OCI-LY7 (cell line): ENCODE measurements at regions not wholly inside any gene's neighbourhood (a gene's known extent, or its start where the extent isn't known, plus 50 kb on each side); places are given as distances from the start of the nearest gene placed in this dataset.

Source experiments
- BruUV-seq: library from RNA; stranded (reverse); fragments of 400-500 nt; replicated peaks from 2 replicates; lab custom pipeline; 2021; lab: Mats Ljungman, UMichigan
- CTCF ChIA-PET: fragments of 300-600 bp; sonication (Branson Sonifier 250); formaldehyde crosslinking; loops from one replicate; lab custom pipeline; 2022; ENCODE audit warnings: antibody characterized with exemption; ENCODE audit not compliant: unreplicated experiment; lab: Charles Lee
- POLR2A ChIA-PET: fragments of 300-600 bp; sonication (Branson Sonifier 250); formaldehyde crosslinking; loops from one replicate; lab custom pipeline; 2022; ENCODE audit warnings: antibody characterized with exemption; lab: Charles Lee
- DNase-seq: peaks from one replicate; pipeline ENCODE4 v3.0.0-alpha.2; 2015; ENCODE audit warnings: low spot score
- H2AFZ ChIP-seq: fragments of 200-600 bp; sonication (generic), shearing (Covaris generic); 2 replicates; pipeline ENCODE4 v1.6.1; 2014; ENCODE audit warnings: mild to moderate bottlenecking, antibody characterized with exemption, low read length, moderate library complexity
- H3K27ac ChIP-seq: fragments of 200-600 bp; sonication (generic); 2 replicates; pipeline ENCODE4 v1.5.1; 2014; ENCODE audit warnings: mixed run types, low read depth, mild to moderate bottlenecking, moderate library complexity, low read length, inconsistent platforms; ENCODE audit not compliant: poor library complexity, severe bottlenecking
- H3K36me3 ChIP-seq: fragments of 200-600 bp; sonication (generic); 2 replicates; pipeline ENCODE4 v1.6.1; 2014; ENCODE audit warnings: mild to moderate bottlenecking, antibody characterized with exemption, low read length, moderate library complexity, mixed read lengths; ENCODE audit not compliant: insufficient read depth
- H3K4me1 ChIP-seq: fragments of 200-600 bp; sonication (generic); 2 replicates; pipeline ENCODE4 v1.5.1; 2014; ENCODE audit warnings: mild to moderate bottlenecking, low read length; ENCODE audit not compliant: insufficient read depth, poor library complexity, severe bottlenecking
- H3K4me2 ChIP-seq: fragments of 200-600 bp; sonication (generic); 2 replicates; pipeline ENCODE4 v1.6.1; 2014; ENCODE audit warnings: mild to moderate bottlenecking, low read length
- H3K4me3 ChIP-seq: fragments of 200-600 bp; sonication (generic); 2 replicates; pipeline ENCODE4 v1.5.1; 2014; ENCODE audit warnings: mild to moderate bottlenecking, low read depth, low read length; ENCODE audit not compliant: poor library complexity, severe bottlenecking
- H3K79me2 ChIP-seq: fragments of 200-600 bp; sonication (generic); 2 replicates; pipeline ENCODE4 v1.6.1; 2016; ENCODE audit warnings: low read depth, mild to moderate bottlenecking, low read length, moderate library complexity, mixed read lengths; ENCODE audit not compliant: insufficient read depth
- H3K9me2 ChIP-seq: fragments of 200-600 bp; sonication (generic); 2 replicates; pipeline ENCODE4 v1.6.1; 2016; ENCODE audit warnings: mild to moderate bottlenecking, low read length, mixed read lengths; ENCODE audit not compliant: insufficient read depth
- H3K9me3 ChIP-seq: fragments of 200-600 bp; sonication (generic); 2 replicates; pipeline ENCODE4 v1.6.1; 2014; ENCODE audit warnings: mild to moderate bottlenecking, mixed run types, low read length, mixed read lengths
- H4K20me1 ChIP-seq: fragments of 200-600 bp; sonication (generic); 2 replicates; pipeline ENCODE4 v1.6.1; 2014; ENCODE audit warnings: mild to moderate bottlenecking, antibody characterized with exemption, low read length, moderate library complexity, mixed read lengths; ENCODE audit not compliant: insufficient read depth
- CTCF ChIP-seq: fragments of 200-600 bp; sonication (generic); conservative IDR thresholded peaks from 2 replicates; pipeline ENCODE4 v1.5.1; 2014; ENCODE audit warnings: mild to moderate bottlenecking, antibody characterized with exemption, low read length, moderate library complexity, mixed read lengths
- EZH2phosphoT487 ChIP-seq: fragments of 200-600 bp; sonication (generic); IDR thresholded peaks from 2 replicates; pipeline ENCODE4 v1.6.1; 2018; ENCODE audit warnings: low read depth, borderline replicate concordance, mild to moderate bottlenecking, mixed run types, antibody characterized with exemption, low read length, moderate library complexity, mixed read lengths
- intact Hi-C: fragments of 100-400 bp; cut with micrococcal nuclease; formaldehyde crosslinking; loops from one replicate; pipeline ENCODE4 v1.10.0; 2022; ENCODE audit not compliant: unreplicated experiment

DNA sequence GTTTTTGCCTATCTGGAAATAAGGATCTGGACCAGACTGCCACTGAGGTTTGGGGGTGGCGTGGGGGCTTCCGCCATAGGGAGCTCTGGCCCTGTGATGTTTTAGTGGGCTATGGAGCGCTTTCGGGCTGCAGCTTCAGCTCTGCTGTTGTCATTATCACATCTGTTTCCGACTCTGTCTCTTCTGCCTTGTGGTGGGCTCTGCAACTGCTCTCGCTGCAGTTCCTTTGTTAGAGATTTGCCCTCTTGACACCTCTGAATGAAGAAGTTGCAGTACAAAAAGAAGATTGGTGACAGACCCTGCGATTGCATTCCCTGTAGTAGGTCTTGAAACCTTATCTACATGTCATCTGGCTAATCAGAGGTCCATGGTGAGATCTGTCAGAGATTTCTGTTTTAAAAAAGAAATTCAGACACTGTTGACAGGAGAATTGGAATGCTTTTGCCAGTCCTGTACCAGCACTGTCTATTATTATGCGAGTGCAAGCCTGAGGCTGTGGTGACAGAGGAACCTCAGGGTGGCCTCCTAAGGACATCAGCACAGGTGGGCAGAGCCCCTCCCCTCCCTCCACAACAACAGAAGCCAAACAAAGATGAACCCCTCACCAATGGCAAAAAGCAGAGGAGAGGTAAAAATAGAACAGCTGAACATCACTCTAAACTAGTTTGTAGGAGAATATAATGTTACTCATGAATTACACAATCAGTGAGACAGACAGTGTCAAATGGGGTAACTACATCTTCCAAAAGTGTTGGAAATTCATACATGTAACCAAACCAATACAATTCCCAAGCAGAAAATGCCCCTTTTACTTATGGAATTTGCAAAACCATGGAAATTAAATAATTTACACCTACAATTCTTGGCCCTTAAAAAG lies 63.5 kb upstream of the DEFB112 start:
- H3K9me2 ChIP-seq = no peaks in the 10 kb centered on the region
- no peak overlapping the region for H3K4me3 ChIP-seq
- ChIA-PET POLR2A (no interaction called here), CTCF (no interaction called here)
- H2AFZ ChIP-seq = no peak overlapping the region
- H3K4me1 ChIP-seq = no peaks in the 10 kb centered on the region
- H3K9me3 ChIP-seq = no peaks in the 10 kb centered on the region
- H3K4me2 ChIP-seq = no peak overlapping the region
- TF ChIP-seq EZH2phosphoT487 (no peak), CTCF (no peak)
- no TSS peak for BruUV-seq
- H4K20me1 ChIP-seq = 0 out of 2 replicates have a peak, but pooled peaks cover 2% of the 10 kb centered on the region
- H3K79me2 ChIP-seq = no peaks in the 10 kb centered on the region
- DNase-seq = no peak
- H3K36me3 ChIP-seq = no peaks in the 10 kb centered on the region
- intact Hi-C loops = no loop called here
- H3K27ac ChIP-seq = no peak overlapping the region

DNA sequence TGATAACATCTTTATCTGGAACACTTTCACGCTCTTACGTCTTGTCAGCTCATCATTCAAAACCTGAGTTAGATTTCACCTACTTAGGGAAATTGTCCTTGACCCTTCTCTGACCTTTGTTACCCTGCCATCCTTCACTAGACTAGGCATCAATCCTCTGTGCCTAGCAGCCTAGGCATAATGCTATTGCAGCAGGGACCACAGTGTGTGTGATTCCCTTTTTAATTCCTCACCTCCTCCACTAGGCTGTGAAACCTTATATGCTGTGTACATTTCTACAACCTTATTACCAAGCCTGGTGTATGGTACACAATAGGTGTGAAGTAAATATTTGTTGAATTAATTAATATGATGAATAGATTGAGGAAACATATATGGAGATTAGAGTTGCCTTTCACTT lies 66.7 kb upstream of the DEFB112 start:
- intact Hi-C loops = no loop called here
- TF ChIP-seq EZH2phosphoT487 (no peak), CTCF (no peak)

More for the DNA sequence above, 66.7 kb upstream of the DEFB112 start:
- no peak overlapping the region for H3K27ac ChIP-seq
- H3K79me2 ChIP-seq = no peaks in the 10 kb centered on the region
- no TSS peak for BruUV-seq
- DNase-seq = no peak
- H3K9me2 ChIP-seq = no peaks in the 10 kb centered on the region
- no peaks in the 10 kb centered on the region for H3K9me3 ChIP-seq
- no peak overlapping the region for H3K4me2 ChIP-seq
- H2AFZ ChIP-seq = no peak overlapping the region
- POLR2A ChIA-PET = no interaction called here
- H3K36me3 ChIP-seq = no peaks in the 10 kb centered on the region
- H3K4me3 ChIP-seq = no peak overlapping the region
- H3K4me1 ChIP-seq = no peaks in the 10 kb centered on the region
- H4K20me1 ChIP-seq = 0 out of 2 replicates have a peak, but pooled peaks cover 4% of the 10 kb centered on the region
- CTCF ChIA-PET = no interaction called here
